Esophagus muscularis mucosa (tissue), 4 donors: ENCODE measurements at regions not wholly inside any gene's neighbourhood (a gene's known extent, or its start where the extent isn't known, plus 50 kb on each side); places are given as distances from the start of the nearest gene placed in this dataset.

Source experiments
- DNase-seq: peaks from one replicate; pipeline ENCODE4 v3.0.0-alpha.2; 2017; ENCODE audit errors: extremely low spot score
- H3K27ac ChIP-seq, 4 donors: fragments of 200-600 bp; sonication (generic); replicated peaks in 1 of 4; 1 replicate in 3 of 4; 2 replicates in 1 of 4; pipeline ENCODE4 v1.5.1; 2016 to 2019; ENCODE audit warnings: mild to moderate bottlenecking in 1 of 4
- H3K27me3 ChIP-seq, 4 donors: fragments of 200-600 bp; sonication (generic); one replicate each; pipeline versions ENCODE4 v1.5.1 to v1.6.0; 2016 to 2019
- H3K36me3 ChIP-seq, 4 donors: fragments of 200-600 bp; sonication (generic); one replicate each; pipeline ENCODE4 v1.5.1; 2016 to 2019
- H3K4me1 ChIP-seq, 4 donors: fragments of 200-600 bp; sonication (generic); one replicate each; pipeline ENCODE4 v1.5.1; 2016 to 2019
- H3K4me3 ChIP-seq, 4 donors: fragments of 200-600 bp; sonication (generic); 1 replicate in 2 of 4; 2 replicates in 2 of 4; pipeline ENCODE4 v1.5.1; 2016 to 2019; ENCODE audit warnings: mild to moderate bottlenecking in 4 of 4, moderate library complexity in 1 of 4
- H3K9me3 ChIP-seq, 4 donors: fragments of 200-600 bp; sonication (generic); 1 replicate in 3 of 4; 2 replicates in 1 of 4; pipeline ENCODE4 v1.5.1; 2016 to 2019
- CTCF ChIP-seq, 3 experiments: fragments of 200-600 bp in 2 of 3; fragments of 450-650 bp in 1 of 3; sonication (generic) in 2 of 3; IDR thresholded peaks; one replicate each; pipeline ENCODE4 v1.5.1; 2017 to 2019; ENCODE audit warnings: antibody characterized with exemption in 3 of 3, mild to moderate bottlenecking in 2 of 3, moderate library complexity in 1 of 3
- EP300 ChIP-seq: sonication (generic); formaldehyde crosslinking; IDR thresholded peaks from one replicate; pipeline ENCODE4 v1.6.1; 2017; ENCODE audit warnings: antibody characterized with exemption
- POLR2A ChIP-seq: fragments of 450-650 bp; IDR thresholded peaks from one replicate; pipeline ENCODE4 v1.6.1; 2017; ENCODE audit warnings: antibody characterized with exemption, moderate library complexity, mild to moderate bottlenecking, low read depth
- POLR2AphosphoS5 ChIP-seq, 2 donors: sonication (generic); formaldehyde crosslinking; IDR thresholded peaks; one replicate each; pipeline ENCODE4 v1.6.1; 2017; ENCODE audit warnings: antibody characterized with exemption in 2 of 2
- WGBS: methylation state at CpG from one replicate; pipeline ENCODE4 v1.1.5; 2018; 5-methylcytosine and 5-hydroxymethylcytosine counted together
- intact Hi-C: fragments of 100-400 bp; cut with DNase I; formaldehyde crosslinking; loops from one replicate; pipeline ENCODE4 v1.15.1; 2023

- intact Hi-C loops: loop anchor here (10.0 kb wide), 1 partner anchor 252 kb away; no protein-coding TSS in a partner anchor
- Histone ChIP-seq H3K27me3 (no peaks in the 10 kb centered on the region), H3K9me3 (no peaks in the 10 kb centered on the region), H3K4me3 (no peak overlapping the region), H3K27ac (no peak overlapping the region), H3K36me3 (no peaks in the 10 kb centered on the region), H3K4me1 (peaks cover 0 to 7% (median 0%) of the 10 kb centered on the region in 4 donors)
- WGBS: 70% methylated on average over 3 of the region's 3 CpGs
- TF ChIP-seq POLR2A (no peak), CTCF (IDR thresholded peaks at IDR 0.05) (no peak), EP300 (no peak), POLR2AphosphoS5 (IDR thresholded peaks at IDR 0.05) (no peak)
- no peak for DNase-seq
Measured at GRCh38 chr3:168212664-168213285, 117.1 kb upstream of the GOLIM4 start.

GRCh38 chr3:168205451-168205850 lies 109.7 kb upstream of the GOLIM4 start:
- no peaks in the 10 kb centered on the region for H3K4me1 ChIP-seq
- WGBS: 90% methylated on average over 4 of the region's 4 CpGs
- no peaks in the 10 kb centered on the region for H3K27me3 ChIP-seq
- no peak overlapping the region for H3K4me3 ChIP-seq
- intact Hi-C loops: no loop called here
- TF ChIP-seq POLR2AphosphoS5 (IDR thresholded peaks at IDR 0.05): no peak
- no peak for TF ChIP-seq EP300
- no peak for TF ChIP-seq CTCF (IDR thresholded peaks at IDR 0.05)
- H3K27ac ChIP-seq: no peak overlapping the region
- no peaks in the 10 kb centered on the region for H3K9me3 ChIP-seq
- no peaks in the 10 kb centered on the region for H3K36me3 ChIP-seq
- no peak for DNase-seq

GRCh38 chr3:168197162-168197561 lies 101.4 kb upstream of the GOLIM4 start:
- WGBS: 52% methylated on average over 3 of the region's 3 CpGs
- H3K4me1 ChIP-seq: peaks cover 0 to 8% (median 3%) of the 10 kb centered on the region in 4 donors

GRCh38 chr3:168191856-168192255 lies 96.1 kb upstream of the GOLIM4 start:
- Histone ChIP-seq H3K9me3 (no peaks in the 10 kb centered on the region), H3K27ac (no peak overlapping the region), H3K4me1 (peaks cover 0 to under 1% (median under 1%) of the 10 kb centered on the region in 4 donors), H3K27me3 (no peaks in the 10 kb centered on the region), H3K36me3 (no peaks in the 10 kb centered on the region), H3K4me3 (no peak overlapping the region)
- no peak for DNase-seq
- intact Hi-C loops: no loop called here
- no peak for TF ChIP-seq EP300
- no peak for TF ChIP-seq POLR2A
- no peak for TF ChIP-seq POLR2AphosphoS5 (IDR thresholded peaks at IDR 0.05)
- no peak for TF ChIP-seq CTCF (IDR thresholded peaks at IDR 0.05)

More at GRCh38 chr3:168197162-168197561, 101.4 kb upstream of the GOLIM4 start:
- no peak for DNase-seq
- H3K27ac ChIP-seq: no peak overlapping the region
- no peaks in the 10 kb centered on the region for H3K9me3 ChIP-seq
- intact Hi-C loops: no loop called here
- H3K4me3 ChIP-seq: no peak overlapping the region
- TF ChIP-seq EP300: no peak
- TF ChIP-seq POLR2AphosphoS5 (IDR thresholded peaks at IDR 0.05): no peak
- no peak for TF ChIP-seq CTCF (IDR thresholded peaks at IDR 0.05)
- TF ChIP-seq POLR2A: no peak
- no peaks in the 10 kb centered on the region for H3K27me3 ChIP-seq
- no peaks in the 10 kb centered on the region for H3K36me3 ChIP-seq

GRCh38 chr3:168187233-168187632 lies 91.5 kb upstream of the GOLIM4 start:
- intact Hi-C loops: no loop called here
- DNase-seq: no peak
- TF ChIP-seq POLR2A: no peak
- no peak overlapping the region for H3K27ac ChIP-seq
- no peaks in the 10 kb centered on the region for H3K36me3 ChIP-seq
- no peaks in the 10 kb centered on the region for H3K9me3 ChIP-seq
- 90% methylated on average over 3 of the region's 3 CpGs for WGBS
- peaks cover 0 to 8% (median 7%) of the 10 kb centered on the region in 4 donors for H3K4me1 ChIP-seq
- no peaks in the 10 kb centered on the region for H3K27me3 ChIP-seq
- no peak overlapping the region for H3K4me3 ChIP-seq
